T-helper 1 cell (primary cell): ENCODE measurements at regions not wholly inside any gene's neighbourhood (a gene's known extent, or its start where the extent isn't known, plus 50 kb on each side); places are given as distances from the start of the nearest gene placed in this dataset.
A peak's percentile ranks its signal among the peaks of the same experiment; 100 is the strongest.
"Not testable (repeated sequence)": the region's sequence is repeated elsewhere in the genome, so short reads cannot be mapped to it uniquely, and the experiment has no call there.

Experiments
- DNase-seq, 5 donors: peaks; one replicate each; pipeline ENCODE4 v3.0.0-alpha.2; 2012 to 2020

DNA sequence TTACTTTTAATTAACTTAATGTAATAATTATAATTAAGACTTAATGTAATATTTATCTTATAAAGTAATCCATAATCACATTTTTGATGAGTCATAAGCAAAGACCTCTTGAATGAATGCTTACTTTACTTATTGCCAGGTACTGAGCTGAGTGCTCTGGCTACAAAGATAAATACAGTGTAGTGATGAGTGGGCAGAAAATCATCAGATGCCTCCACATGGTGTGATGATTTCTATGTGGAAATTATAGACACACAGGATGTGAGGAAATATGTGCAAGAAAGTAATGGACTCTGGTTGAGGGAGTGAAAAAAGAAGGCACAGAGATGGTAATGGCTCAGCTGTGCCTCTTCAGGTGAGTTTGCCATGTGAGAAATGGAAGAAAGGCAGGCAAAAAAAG is 422.6 kb upstream of the CD180 start:
- DNase-seq: no peak

DNA sequence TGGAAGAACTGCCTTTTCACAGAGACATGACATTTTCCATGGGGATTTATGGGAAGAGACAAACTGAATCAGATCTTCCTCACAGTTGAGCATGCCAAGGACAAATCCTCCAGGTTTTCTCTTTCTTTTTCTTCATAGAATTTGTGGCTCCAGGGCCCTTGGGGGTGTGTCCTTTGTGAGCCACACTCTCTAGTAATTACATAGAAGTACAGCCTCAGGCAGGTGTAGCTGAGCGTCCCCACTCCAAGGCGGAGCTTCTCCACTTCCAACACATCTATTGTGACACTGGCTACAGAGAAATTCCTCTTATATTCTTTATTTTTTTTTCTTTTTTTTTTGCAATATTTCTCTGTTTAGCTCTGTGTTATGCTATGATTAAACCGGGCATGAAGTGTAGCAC is 420.5 kb upstream of the CD180 start:
- DNase-seq: no peak

DNA sequence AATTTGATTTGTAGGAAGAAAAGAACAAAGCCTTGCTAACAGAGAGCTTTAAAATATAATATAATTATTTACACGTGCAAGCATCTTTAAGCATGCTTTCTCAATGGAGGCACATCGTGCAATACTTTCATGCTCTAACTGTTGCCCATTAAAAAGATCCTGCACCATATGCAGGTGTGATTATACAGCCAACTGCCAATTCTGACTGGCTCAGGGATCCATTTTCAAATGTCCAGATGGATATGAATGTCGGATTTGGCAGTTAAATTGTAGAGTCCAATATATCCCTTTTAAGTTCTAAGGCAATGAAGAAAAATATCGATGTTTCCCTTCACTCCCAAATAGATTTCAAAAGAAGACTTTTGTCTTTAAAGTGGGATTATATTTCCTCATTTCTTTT is 416.4 kb upstream of the CD180 start:
- DNase-seq: no peak

DNA sequence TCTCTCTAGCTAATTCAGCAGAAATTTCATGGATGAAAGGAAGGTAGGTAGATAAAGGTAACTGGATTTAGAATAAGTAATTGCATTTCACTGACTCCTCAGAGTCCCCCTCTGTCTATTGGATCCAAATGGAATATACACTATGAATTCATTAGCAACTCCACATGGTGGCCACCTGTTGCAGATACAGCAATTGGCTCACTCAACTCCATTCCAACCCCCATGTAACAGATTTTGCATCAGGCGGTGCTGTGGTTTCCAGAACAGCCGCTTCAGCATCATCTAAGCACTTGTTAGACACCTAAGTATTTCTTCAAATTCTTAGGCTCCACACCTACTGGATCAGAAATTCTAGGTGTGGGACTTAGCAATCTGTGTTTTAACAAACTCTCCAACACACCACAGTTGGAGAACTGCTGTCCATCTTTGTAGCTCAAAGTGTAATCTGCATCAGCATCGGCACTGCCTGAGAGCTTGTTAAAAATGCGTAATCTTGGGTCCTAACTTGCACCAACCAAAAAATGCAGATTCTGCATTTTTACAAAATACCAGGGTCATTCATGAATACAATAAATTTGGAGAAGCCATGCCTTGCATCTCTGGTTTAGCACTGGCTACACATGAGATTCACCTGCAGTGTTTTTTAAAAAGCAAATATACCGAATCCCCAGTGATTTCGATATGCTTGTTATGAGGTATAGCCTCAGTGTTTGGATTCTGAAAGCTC is 413.8 kb upstream of the CD180 start:
- no peak for DNase-seq

DNA sequence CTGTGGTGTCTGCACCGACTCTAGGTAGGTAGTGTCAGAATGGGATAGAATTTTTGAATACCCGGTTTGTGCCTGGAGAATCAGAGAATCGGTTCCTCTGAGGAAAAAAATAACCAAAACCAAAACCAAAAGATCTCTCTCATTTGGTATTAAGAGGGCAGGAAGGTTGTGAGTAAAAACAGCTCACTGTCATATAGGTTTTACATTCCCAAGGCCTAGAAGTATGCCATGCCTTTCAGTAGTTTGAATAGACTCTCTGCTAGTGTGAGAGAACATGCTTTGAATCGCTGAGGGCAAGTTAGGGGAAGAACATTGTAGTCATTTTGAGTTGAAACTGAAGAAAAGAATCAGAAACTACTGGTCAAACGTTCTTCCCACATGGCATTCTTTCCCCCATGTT is 411.4 kb upstream of the CD180 start:
- no peak for DNase-seq

DNA sequence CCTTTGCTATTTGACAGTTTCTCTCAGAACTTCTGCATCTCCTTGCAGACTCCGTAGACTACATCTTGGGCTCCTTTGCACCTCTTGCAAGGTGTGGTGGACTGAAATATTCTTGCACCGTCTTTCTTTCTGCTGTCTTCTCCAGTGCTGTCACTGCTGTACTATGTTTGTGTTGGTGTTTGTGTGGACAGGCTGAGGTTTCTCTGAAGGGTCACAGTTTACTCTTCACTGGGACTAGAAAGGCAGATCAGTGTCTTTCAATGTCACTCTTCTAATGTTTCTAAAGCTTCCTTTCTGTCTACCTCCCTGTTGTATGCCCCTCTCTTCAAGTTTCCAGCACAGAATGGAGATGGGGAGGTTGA is 410.0 kb upstream of the CD180 start:
- no peak for DNase-seq

DNA sequence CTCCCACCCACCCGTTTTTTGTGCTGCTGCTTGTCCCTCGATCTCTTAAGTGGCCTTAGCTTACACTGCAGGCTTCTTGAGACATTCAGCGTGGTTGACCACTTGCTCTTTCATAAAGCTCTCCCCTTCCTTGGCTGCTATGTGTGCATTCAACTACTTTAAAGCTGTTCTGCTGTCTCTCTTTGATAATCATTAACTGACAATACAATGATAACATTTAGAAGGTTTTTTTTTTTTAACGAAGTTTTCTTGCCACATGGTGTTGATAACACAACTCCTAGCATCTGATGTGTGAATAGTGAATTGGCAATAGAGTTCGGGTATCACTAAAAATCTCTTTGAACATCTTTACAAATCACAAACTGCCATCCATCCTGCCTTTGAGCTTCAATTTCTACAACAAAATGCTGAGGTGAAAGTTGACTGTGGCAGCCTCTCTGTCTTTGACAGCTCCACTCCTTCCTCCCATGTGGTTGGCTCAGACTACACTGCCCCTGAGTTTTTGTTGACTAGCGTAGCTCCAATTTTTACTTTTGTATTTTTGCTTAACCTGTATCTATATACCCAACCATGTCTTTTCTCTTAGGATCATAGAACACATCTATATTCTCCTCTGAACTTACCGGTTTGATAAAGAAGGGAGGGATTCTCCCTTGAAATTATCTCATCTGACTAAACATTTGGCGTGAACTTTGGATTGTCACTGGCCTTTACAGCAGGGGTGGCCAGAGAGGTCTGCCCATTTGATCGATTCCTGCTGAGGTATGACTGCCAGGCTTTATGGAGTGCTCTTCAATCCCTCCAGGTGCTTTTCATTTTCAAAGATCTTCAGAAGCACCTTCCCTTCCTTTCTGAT is 409.4 kb upstream of the CD180 start:
- DNase-seq: no peak

DNA sequence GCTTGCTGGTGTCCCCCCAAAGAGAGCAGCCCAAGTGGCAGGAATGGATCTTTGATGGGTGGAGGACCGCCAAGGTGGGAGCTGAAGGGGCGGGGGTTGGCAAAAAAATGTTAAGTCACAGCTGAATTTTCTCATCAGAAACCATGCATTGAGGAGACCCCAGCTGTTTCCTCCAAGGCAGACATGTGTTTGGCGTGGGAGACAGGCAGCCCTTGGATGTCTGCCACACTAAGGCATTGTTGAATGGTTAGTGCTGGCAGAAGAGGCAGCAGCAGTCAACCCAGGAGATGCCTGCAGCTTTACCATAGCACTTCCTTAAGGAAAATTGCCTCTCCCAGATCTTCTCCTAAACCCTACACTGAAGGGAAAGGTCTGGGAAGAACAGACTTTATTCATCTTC is 394.9 kb upstream of the CD180 start:
- DNase-seq: no peak

DNA sequence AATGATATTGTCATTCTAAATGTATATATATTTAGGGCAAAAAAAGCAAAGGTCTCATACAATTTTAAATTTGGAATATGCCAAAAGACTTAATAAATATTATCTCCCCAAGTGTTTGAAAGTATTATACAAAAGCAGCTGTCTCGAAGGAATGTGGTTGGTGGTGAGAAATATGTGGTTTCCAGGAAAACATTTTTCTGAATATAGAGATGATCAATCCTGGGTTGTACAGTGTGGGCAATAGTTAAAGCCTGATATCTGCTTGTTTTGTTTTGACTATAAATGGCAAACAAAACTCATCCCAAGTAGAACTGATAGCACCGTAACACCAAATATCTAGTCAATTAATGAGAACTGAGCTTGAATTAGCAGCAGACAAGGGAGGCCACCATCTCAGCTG is 391.8 kb upstream of the CD180 start:
- DNase-seq: no peak

DNA sequence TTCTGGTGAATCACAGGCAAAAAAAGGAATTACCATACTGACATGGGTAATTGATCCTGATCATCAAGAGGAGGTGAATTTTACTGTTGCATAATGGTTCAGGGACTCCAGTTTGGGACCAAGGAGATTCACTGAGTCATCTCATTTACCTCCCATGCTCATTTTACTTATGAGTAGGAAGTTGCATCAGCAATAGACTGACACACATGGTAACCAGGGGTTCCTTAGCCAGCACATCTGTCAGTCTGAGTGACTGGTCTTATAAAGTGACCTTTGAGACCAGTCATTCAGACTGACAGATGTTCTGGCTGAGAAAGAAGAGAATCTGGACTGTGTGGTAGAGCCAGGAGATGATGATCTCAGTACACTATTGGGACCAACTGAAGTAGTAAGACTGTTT is 384.6 kb upstream of the CD180 start:
- peak in 1 of 5 donors; percentile 20 for DNase-seq

DNA sequence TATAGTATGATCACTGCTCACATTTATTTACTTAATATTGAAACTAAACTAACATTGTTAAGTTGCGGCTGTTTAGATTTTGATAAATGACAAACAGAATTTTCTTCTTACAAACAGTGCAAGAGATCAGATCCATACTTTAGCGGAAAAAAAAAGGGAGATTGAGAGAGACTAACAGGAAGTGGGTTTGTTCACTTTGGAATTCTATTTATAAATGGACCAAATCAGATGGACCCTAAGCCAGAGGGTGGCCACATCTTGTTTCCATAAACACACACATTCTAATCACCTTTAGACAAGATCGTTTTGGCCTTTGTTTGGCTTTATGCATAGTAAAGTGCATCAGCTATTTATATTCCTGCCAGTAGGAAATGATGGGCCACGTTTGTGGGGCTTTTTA is 381.4 kb upstream of the CD180 start:
- DNase-seq: no peak

DNA sequence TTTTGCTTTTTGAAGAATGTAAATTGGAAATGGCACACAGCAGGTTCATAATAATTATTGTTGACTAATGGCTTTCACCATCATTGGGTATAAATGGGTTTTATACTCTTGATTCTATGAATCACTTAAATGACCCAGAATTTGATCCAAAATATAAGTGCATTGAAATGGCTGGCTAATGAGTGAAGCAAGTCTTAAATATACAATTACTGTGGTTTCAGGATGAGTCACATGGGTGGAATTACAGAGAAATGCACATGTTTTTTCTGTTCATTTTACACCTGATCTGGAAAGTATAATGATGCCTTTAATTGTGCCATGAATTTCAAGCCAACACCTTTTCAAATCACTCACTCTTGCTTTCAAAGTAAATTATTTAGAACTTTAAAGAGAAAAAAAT is 380.8 kb upstream of the CD180 start:
- no peak for DNase-seq

DNA sequence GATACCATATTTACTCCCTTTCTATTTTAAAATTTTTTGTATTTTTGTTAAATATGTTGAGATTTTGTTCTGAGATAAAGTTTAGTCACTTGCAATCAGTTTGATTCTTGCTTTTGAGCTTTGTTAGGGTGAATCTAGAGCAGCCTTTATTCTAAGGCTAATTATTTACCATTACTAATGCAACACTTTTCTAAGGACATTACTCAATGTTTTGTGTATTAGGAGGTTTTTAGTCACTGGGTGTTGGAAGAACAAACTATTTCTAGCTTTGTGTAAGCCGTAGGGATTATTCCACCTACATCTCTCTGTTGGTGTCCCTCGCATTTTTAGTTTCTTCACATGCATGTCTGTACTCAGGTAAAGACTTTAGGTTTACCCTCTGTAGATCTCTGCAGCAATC is 379.5 kb upstream of the CD180 start:
- no peak for DNase-seq

DNA sequence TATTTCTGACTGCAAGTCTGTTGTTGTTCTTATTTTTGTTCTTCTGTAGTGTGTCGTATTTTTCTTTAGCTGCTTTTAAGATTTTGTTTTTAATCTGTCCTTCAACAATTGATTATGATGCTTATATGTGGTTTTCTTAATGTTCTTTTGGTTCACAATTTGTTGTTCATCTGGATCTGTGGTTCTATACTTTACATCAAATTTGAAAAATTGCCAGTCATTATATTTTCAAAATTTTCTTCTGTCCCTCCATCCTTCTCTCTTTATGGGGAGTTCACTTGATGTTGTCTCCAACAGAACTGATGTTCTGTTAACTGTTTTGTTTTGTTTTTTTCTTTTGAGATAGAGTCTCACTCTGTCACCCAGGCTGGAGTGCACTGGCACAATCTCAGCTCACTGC is 378.5 kb upstream of the CD180 start:
- no peak for DNase-seq

DNA sequence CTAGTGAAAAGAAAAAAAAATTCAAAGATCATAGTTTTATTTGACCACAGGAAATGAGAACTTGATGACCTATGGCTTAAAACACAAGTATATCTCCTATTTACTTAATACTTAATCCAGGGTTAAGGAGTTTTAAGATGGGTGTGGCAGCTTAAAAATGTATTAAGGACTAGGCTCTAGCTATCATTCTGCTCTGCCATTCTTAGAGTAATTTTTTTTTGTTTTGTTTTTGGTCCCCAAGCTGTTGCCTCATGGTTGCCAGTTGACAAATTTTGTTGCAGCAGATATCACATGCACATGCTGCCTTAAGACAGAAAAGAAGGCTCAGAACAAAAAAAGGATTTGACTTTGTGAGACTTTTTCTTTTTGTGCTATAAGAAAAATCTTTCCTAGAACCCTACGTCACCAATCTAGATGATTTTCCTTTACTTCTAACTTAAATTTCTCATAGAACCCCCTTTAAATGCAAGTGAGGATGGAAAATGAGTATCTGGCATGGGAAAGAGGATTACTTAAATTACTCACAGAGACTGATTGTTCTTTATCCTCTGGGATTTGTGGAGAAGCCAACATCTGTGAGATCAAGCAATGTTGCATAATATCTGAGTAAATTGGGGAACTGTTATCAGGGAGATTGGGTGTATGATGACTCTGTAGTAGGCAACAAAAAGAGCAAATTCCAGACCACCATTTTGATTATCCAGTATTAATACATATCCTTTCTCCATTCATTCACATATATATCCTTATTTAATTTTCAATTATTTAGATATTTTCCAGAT is 364.7 kb upstream of the CD180 start:
- DNase-seq: no peak

DNA sequence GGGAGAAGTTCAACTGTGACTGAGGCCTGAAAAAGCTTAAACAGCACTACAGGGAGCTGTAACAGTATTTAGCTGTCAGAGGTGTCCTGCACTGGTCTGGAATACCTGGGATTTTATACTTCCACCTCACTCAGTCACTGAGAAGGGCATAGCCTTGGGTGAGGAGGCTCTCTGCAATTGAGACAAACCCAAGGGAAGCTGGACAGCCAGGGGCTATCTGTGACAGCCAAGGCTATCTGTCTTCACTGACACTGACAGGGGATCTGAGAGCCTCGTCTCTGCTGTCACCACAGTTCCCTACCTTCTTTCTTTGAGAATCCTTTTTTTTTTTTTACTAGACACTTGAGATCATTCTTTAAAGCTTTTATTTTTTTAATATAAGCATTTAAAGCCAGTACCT is 356.2 kb upstream of the CD180 start:
- no peak for DNase-seq

DNA sequence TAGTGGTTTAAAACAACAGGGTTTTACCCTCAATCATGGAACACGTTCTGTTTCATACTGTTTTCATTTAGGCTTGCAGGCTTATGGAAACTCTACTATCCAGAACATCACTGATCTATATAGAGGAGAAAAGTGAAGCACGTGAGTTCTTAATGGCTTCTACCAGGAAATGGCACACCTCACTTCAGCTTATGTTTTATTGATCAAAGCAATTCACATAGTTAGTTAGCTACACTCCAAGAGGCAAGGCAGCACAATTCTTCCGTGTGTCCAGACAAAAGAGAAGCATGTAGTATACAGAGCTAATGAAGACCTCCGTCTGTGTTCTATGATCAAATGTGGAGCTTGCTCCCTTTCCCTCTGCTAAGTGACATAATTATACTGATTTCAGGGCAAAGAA is 353.3 kb upstream of the CD180 start:
- DNase-seq: no peak

DNA sequence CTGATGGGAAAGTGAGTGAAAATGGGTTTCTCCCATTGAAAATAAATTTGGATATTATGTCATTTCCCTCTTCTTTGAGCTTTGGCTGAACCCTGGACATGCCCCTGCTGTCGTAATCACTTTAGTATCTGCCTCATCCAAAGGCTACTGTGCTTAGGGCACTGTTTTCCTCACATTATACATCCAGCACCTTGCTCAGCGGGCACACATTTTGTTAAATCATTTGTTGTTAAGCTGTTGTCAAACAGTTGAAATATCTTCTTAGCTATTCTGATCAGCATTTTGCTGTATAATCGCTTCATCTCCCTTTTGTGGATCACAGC is 352.7 kb upstream of the CD180 start:
- no peak for DNase-seq

DNA sequence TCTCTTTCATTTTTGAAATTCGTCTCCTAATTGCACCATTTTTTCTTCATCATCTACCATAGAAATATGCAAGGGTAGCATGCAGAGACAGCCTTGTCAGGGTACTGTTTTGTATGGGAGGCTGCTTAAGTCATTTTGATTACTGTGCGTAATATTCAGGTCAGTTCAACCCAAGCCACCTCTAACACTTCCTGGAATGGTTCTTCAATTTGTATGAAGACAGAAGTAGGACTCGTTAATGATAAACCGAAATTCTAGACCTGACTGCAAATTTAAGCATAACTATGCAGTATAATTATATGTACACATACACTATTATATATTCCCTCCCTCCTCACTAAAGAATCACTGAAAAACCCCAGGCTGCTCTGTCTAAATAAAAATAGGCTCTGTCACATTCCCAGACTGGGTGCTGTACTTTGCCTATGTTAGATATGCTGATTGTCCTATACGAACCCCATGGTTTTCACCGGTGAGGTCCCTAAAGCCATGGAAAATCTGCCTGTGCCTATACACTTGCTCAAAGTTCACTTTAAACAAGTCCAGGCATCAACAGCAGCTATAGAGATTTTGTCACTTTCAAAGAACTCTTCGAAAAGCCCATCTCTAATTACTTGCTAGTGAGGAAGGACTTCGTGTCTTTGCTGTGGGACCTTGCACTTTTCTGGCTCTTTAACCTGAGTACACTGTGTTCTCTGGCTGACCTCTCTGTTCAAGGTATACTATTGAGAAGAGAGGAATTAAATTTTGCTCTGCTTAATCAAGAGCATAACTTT is 352.1 kb upstream of the CD180 start:
- no peak for DNase-seq

DNA sequence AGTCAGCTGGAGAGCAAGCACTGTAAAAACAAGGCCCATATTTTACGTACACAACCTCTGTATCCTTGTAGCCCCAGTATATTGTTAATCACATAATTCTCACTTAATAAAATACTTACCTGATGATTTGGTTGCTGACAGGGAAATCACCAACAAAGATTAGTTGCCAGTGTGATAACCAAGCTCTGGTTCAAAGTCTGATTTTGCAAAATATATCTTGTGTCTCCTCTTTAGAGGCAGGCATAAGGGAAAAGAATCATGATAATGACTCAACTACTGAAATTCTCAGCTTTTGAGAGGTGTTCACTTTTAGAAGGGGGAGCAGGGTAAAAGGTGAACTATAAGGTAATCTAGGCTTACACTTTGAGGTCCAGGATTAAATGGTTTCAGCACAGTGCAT is 351.1 kb upstream of the CD180 start:
- DNase-seq: no peak

DNA sequence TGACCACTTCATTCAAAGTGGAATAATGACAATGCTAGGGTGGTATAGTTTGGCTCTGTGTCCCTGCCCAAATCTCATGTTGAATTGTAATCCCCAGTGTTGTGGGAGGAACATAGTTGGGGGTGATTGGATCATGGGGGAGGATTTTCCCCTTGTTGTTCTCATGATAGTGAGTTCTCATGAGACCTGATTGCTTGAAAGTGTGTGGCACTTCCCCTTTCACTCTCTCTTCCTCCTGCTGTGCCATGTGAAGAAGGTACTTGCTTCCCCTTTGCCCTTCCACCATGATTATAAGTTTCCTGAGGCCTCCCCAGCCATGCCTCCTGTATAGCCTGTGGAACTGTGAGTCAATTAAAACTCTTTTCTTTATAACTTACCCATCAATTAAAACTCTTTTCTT is 348.3 kb upstream of the CD180 start:
- not testable (repeated sequence) for DNase-seq

DNA sequence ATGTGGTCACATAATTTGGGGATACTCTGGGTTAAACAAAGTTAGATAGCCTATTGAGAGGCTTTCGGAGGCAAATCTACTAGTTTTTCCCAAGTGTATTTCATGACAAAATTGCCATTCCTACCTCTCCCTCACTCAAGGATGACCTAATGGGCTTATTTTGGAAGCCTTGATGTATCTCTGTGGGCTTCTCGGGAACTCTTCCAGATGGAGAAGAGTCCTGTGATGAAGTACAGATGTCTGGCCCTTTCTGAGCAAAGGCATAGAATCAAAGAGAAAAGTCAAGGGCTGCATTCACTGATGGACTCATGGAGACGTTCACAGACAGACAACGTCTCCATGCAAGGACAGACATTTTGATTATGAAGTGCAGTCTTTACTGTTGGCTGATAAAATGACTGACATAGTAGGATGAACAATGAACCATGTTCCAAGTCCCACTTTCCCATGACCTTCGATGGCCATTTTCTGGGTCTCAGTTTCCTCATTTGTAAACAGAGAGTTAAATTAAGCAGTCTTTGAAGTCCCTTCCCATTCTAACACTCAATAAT is 347.2 kb upstream of the CD180 start:
- no peak for DNase-seq

DNA sequence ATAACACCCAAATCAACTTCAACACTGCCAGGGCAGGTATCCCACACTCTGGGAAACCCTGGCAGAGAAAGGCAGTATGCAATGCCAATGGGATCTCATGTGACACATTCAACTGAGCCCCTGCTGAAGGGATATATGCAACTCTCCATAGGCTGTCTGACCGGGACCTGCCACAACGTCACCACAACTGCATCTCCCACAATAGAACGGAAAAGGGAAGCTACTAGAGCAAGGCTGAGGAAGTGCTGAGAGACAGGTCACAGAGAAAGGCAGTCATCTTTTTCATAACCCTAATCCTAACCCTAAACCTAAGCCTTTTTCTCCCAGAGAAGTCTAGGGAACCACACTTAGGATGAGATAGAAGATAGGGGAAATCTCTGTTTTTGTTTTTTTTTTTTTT is 345.9 kb upstream of the CD180 start:
- no peak for DNase-seq
